Mucosa of descending colon (tissue), 3 donors: ENCODE measurements at regions not wholly inside any gene's neighbourhood (a gene's known extent, or its start where the extent isn't known, plus 50 kb on each side); places are given as distances from the start of the nearest gene placed in this dataset.

ENCODE experiments used
- ATAC-seq: fragments of 200-7000 bp; cut with Tn5 transposase; one replicate; pipeline ENCODE4 v1.9.1; 2020; ENCODE audit warnings: mild to moderate bottlenecking, moderate library complexity
- DNase-seq, 3 donors: peaks; one replicate each; pipeline ENCODE4 v3.0.0-alpha.2; 2020
- H3K36me3 ChIP-seq: fragments of 200-600 bp; one replicate; pipeline ENCODE4 v1.8.0; 2021; ENCODE audit warnings: low read depth, mild to moderate bottlenecking
- H3K4me1 ChIP-seq: fragments of 200-600 bp; one replicate; pipeline ENCODE4 v1.8.0; 2021; ENCODE audit warnings: low read depth, mild to moderate bottlenecking
- H3K4me3 ChIP-seq: fragments of 200-600 bp; one replicate; pipeline ENCODE4 v1.8.0; 2021; ENCODE audit warnings: mild to moderate bottlenecking
- H3K9me3 ChIP-seq: fragments of 200-600 bp; one replicate; pipeline ENCODE4 v1.8.0; 2021; ENCODE audit warnings: mild to moderate bottlenecking
- intact Hi-C, 2 donors: fragments of 100-400 bp; cut with DNase I in 1 of 2; cut with micrococcal nuclease in 1 of 2; formaldehyde crosslinking; loops; one replicate each; pipeline versions ENCODE4 v1.11.0 to v1.11.1; 2022; cut with DNase I, micrococcal nuclease
- TF ChIP-seq, protein P1 (sequence below): fragments of 200-600 bp; IDR thresholded peaks from one replicate; pipeline ENCODE4 v1.8.0; 2022; ENCODE audit warnings: antibody characterized with exemption, mild to moderate bottlenecking
- donor health status: DM: no; HTN: no; CAD: no; lungs with moderate emphysema.
- donor health status: DM: no; HTN: no; CAD: no.
- donor health status: DM: no; HTN: yes; CAD: no.

DNA sequence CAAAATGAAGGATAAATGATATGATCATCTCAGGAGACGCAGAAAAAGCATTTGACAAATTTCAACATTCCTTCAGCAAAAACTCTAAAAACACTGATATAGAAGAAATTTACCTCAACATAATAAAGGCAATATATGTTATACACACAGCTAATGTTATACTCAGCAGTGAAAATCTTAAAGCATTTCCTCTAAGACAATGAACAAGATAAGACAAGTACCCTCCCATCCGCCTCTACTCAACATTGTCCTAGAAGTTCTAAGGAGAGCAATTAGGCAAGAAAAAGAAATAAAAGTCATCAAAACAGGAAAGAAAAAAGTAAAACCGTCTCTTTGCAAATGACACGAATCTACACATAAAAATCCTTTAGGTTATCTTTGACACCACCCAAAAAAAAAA is 1432.8 kb downstream of the CDH11 start:
- ATAC-seq, result no peak

DNA sequence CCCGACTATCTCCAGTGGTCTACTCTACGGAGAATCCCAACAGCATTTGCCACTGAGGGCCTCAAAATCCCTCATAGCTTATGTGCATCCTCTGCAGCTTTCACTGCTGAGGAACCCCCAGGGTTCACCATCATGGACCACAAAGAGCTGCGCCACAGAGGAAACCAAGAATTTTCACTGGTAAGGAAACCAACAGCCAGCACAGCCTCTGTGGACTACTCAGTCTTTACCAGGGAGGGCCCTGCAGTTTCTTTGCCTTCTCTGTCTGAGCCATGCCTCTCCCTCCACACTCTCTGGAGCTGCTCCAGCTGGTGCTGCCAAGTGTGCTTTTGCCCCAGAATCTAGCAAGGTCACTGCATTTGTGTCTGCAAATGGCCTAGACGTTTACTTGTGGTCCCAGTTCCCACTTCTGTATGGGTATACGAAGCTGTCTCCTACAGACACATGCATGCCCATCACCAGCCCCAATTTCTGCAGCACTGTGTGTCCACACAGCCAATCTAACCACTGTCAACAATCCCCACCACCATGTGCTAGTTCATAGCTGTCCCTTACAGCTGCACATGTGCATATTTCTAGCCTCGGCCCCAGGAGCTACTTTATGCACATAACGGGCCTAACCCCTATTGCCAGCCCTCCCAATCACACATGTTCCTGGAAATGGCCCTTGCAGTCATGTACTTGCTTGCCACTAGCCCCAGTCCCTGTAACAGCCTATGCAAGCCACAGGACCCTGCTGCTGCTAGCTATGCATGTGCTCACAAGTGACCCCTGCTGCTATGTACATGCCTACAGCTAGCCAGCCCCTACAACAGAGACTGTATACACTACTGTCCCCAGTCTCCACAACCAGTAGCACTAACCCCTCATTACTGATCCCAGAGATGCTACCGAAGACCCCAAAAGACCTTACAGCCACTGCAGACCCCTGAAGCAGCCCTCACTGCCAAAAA is 1437.4 kb downstream of the CDH11 start:
- Histone ChIP-seq H3K4me3 (no peak overlapping the region), H3K9me3 (no peaks in the 10 kb centered on the region), H3K36me3 (no peaks in the 10 kb centered on the region), H3K4me1 (no peaks in the 10 kb centered on the region)
- ATAC-seq, result no peak
- TF ChIP-seq, protein P1, sequence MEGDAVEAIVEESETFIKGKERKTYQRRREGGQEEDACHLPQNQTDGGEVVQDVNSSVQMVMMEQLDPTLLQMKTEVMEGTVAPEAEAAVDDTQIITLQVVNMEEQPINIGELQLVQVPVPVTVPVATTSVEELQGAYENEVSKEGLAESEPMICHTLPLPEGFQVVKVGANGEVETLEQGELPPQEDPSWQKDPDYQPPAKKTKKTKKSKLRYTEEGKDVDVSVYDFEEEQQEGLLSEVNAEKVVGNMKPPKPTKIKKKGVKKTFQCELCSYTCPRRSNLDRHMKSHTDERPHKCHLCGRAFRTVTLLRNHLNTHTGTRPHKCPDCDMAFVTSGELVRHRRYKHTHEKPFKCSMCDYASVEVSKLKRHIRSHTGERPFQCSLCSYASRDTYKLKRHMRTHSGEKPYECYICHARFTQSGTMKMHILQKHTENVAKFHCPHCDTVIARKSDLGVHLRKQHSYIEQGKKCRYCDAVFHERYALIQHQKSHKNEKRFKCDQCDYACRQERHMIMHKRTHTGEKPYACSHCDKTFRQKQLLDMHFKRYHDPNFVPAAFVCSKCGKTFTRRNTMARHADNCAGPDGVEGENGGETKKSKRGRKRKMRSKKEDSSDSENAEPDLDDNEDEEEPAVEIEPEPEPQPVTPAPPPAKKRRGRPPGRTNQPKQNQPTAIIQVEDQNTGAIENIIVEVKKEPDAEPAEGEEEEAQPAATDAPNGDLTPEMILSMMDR, result no peak
- DNase-seq, result no peak
- intact Hi-C loops, result no loop called here

More for the DNA sequence above, 1432.8 kb downstream of the CDH11 start:
- TF ChIP-seq, protein P1, result no peak
- Histone ChIP-seq H3K36me3 (no peaks in the 10 kb centered on the region), H3K9me3 (no peaks in the 10 kb centered on the region), H3K4me1 (no peaks in the 10 kb centered on the region), H3K4me3 (no peak overlapping the region)
- intact Hi-C loops, result no loop called here
- DNase-seq, result no peak

DNA sequence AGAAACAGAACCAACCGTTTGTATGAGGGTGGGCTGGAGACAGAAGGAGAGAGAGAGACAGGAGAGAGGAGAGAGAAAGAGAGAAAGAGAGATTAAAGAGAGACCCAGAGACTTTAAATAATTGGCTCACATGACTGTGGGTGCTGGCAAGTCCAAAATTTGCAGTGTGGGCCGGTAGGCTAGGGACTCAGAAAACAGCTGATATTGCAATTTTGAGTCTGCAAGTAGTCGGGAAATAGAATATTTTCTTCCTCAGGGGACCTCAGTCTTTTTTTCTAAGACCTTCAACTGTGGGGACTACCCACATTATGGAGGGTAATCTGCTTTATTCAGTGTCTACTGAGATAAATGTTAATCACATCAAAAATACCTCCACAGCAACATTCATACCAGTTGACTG is 1439.0 kb downstream of the CDH11 start:
- Histone ChIP-seq H3K4me1 (no peaks in the 10 kb centered on the region), H3K36me3 (no peaks in the 10 kb centered on the region), H3K4me3 (no peak overlapping the region), H3K9me3 (no peaks in the 10 kb centered on the region)
- ATAC-seq (no peak), DNase-seq (no peak)
- TF ChIP-seq, protein P1, result no peak
- intact Hi-C loops, result no loop called here

DNA sequence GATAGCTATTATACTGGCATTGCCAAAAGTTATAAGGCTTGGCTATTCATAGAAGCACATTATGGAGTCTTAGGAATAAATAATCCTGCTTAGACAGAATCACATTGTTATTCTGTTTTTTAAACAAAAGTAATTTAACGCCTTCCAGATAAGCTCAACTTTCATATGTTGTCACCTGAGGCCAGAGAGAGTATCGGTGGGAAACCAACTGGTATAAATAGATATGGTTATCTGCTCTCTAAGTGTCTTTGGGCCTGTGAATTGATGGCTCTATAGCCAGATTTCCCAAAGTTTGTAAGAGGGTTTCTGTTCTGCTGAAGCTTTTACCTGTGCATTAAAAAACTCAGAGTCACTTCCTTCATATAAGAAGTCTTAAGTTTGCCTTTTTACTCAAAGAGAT is 1449.4 kb downstream of the CDH11 start:
- no peak overlapping the region for H3K4me3 ChIP-seq
- intact Hi-C loops, result no loop called here
- no peak for ATAC-seq
- H3K9me3 ChIP-seq, result no peaks in the 10 kb centered on the region
- TF ChIP-seq, protein P1, result no peak
- no peaks in the 10 kb centered on the region for H3K4me1 ChIP-seq
- no peaks in the 10 kb centered on the region for H3K36me3 ChIP-seq
- no peak for DNase-seq

DNA sequence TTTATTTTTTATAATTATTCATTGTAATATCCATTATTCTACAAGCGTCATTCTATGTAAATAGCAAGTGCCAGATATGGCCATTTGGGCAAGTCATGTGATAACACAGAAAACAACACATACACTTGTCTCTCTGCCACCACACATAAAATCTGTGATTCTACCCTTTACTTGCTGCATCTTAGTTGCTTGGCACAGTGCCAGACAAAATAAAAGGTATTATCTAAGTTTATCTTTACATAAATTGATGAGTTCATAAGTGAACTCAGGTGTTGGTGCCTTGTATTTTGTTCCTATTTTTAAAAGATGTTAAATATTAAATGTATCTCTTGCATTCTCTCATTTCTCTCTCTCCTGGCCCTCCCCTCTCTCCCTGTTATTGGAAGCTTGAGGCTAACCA is 1458.7 kb downstream of the CDH11 start:
- DNase-seq, result no peak
- Histone ChIP-seq H3K4me3 (no peak overlapping the region), H3K36me3 (no peaks in the 10 kb centered on the region), H3K4me1 (no peaks in the 10 kb centered on the region), H3K9me3 (no peaks in the 10 kb centered on the region)
- TF ChIP-seq, protein P1, result no peak
- no peak for ATAC-seq
- intact Hi-C loops, result no loop called here
